LNCaP clone FGC (cell line): ENCODE measurements at regions not wholly inside any gene's neighbourhood (a gene's known extent, or its start where the extent isn't known, plus 50 kb on each side); places are given as distances from the start of the nearest gene placed in this dataset.

Experiments used
- DNase-seq: peaks from one replicate; pipeline ENCODE4 v3.0.0-alpha.2; 2011; ENCODE audit warnings: low read depth
- H3K4me3 ChIP-seq: 2 replicates; pipeline ENCODE4 v1.5.1; 2011; ENCODE audit warnings: mild to moderate bottlenecking, low read depth, low read length, control low read depth
- CTCF ChIP-seq: IDR thresholded peaks from 2 replicates; pipeline ENCODE4 v1.5.1; 2012; ENCODE audit warnings: mild to moderate bottlenecking; ENCODE audit not compliant: control insufficient read depth, insufficient read depth; ENCODE audit errors: extremely low read depth

DNA sequence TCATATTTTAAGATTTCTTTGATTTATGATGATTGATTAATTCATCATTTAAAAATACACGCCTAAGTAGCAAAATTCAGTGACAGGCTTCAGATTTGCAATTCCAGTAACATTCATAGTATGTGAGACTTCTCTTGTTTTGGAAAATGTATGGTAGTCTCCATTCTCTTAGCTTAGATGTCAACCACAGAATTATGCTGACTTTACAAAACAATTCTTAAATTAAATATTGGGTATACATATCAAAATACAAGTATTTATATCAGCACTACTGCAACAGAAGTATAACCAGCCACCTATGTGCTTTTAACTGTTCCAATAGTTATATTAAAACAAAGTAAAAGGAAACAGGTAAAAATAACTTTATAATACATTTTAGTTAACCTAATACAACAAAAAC lies 1328.6 kb upstream of the ADGRL2 start:
- TF ChIP-seq CTCF = no peak
- no peak overlapping the region for H3K4me3 ChIP-seq
- DNase-seq = no peak

GRCh38 chr1:80468356-80468755 lies 1332.4 kb upstream of the ADGRL2 start:
- no peak overlapping the region for H3K4me3 ChIP-seq

GRCh38 chr1:80462006-80462405 lies 1338.7 kb upstream of the ADGRL2 start:
- H3K4me3 ChIP-seq = no peak overlapping the region
- no peak for TF ChIP-seq CTCF
- DNase-seq = no peak

More at GRCh38 chr1:80468356-80468755, 1332.4 kb upstream of the ADGRL2 start:
- no peak for TF ChIP-seq CTCF
- DNase-seq = no peak

DNA sequence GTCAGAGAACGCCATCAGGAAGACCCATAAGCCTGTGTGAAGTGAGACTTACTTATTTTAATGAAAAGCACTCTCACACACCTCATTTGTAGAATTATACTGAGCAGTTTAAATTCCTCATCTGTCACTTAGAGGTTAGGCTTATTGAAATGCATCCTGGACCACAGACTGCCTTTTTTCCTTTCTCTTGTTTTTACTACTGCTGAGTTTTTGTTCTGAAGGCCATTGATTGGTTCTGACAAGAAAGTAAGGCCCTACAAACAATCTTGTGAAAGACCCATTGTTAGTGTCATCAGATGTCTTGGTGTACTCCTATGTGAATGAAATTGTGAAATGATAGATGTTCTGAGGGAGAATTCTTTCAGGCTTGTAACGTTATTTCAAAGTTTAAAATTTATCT lies 1343.3 kb upstream of the ADGRL2 start:
- DNase-seq = no peak
- H3K4me3 ChIP-seq = no peak overlapping the region
- TF ChIP-seq CTCF = no peak

GRCh38 chr1:80453775-80454174 lies 1347.0 kb upstream of the ADGRL2 start:
- DNase-seq = no peak
- TF ChIP-seq CTCF = no peak
- H3K4me3 ChIP-seq = no peak overlapping the region

DNA sequence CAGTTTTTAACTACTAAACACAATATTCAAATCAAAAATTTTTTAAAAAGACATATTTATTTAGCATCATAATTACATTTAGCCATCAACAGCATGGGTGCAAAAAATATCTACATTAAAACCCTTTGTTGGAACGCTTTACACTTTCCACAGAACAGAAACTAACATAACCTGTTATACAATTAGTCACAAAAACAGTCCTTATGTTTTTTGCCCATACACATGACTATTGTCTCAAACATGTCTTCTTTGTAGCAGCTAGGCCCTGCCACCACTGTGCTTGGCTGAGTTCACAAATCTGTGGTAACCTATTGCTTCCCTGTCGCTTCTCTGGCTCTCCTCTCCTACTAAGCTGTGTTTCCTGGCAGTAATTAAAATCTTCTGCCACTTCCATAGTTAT lies 1350.0 kb upstream of the ADGRL2 start:
- no peak overlapping the region for H3K4me3 ChIP-seq
- DNase-seq = no peak
- TF ChIP-seq CTCF = no peak

DNA sequence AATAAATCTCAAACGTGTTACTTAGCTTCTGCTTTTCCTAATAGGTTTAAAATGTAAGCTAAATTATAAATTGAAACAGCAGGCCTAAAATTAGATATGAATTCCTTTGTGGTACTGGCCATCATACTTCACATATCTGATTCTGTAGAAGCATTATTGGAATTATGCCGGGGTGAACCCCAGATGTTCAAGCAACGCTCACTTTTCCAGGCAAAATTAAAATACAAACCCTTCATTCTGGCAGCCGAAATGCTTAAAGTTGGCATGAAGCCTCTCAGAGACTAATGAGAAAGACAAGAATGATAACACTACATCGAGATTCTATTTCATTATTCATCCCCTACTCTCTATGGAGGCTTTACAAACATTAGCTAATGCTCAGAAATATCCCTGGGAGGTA lies 1352.7 kb upstream of the ADGRL2 start:
- H3K4me3 ChIP-seq = no peak overlapping the region
- TF ChIP-seq CTCF = no peak
- DNase-seq = no peak
